ENCODE measurements at regions not wholly inside any gene's neighbourhood (a gene's known extent, or its start where the extent isn't known, plus 50 kb on each side); places are given as distances from the start of the nearest gene placed in this dataset.

DNA sequence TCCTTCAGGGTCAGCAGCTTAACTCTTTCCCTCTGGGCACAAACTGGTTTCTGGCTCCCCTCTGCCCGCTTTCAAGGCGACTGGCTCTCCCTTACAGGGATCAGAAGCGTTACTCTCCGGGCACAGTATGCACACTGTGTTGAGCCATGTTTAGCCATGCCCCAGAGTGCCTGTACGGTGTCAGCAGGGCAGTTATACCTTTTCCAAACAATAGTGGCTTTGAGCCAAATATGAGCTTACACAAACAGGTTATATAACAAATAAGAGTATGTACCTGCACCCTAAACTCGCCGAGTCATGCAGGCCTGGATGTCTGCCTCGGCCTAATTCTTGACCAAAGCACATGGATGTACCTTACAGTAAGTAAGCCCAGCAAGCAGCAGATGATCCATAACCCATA lies 175.6 kb upstream of the ANKRD28 start:
- H3K4me3 ChIP-seq: no peak overlapping the region
- TF ChIP-seq, protein P1, sequence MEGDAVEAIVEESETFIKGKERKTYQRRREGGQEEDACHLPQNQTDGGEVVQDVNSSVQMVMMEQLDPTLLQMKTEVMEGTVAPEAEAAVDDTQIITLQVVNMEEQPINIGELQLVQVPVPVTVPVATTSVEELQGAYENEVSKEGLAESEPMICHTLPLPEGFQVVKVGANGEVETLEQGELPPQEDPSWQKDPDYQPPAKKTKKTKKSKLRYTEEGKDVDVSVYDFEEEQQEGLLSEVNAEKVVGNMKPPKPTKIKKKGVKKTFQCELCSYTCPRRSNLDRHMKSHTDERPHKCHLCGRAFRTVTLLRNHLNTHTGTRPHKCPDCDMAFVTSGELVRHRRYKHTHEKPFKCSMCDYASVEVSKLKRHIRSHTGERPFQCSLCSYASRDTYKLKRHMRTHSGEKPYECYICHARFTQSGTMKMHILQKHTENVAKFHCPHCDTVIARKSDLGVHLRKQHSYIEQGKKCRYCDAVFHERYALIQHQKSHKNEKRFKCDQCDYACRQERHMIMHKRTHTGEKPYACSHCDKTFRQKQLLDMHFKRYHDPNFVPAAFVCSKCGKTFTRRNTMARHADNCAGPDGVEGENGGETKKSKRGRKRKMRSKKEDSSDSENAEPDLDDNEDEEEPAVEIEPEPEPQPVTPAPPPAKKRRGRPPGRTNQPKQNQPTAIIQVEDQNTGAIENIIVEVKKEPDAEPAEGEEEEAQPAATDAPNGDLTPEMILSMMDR (IDR thresholded peaks at IDR 0.05): no peak

DNA sequence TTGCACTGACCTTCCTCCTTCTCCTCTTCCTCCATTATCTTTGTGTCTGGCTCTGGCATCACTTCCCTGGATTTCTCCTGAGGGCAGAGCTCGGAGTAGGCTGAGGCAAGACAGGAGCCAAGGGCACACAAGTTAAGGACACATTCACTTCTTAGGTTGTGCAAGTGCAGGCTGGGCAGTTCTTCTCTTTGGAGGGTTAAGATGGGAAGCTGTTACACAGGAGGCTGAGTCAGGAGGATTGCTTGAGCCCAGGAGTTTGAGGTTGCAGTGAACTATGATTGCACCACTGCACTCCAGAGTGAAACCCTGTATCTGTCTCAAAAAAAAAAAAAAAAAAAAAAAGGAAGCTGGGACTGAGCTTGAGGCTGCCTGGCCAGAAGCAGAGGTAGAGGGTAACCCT lies 176.2 kb upstream of the ANKRD28 start:
- Histone ChIP-seq H3K27ac (no peak overlapping the region), H3K4me1 (no peaks in the 10 kb centered on the region), H3K36me3 (no peaks in the 10 kb centered on the region), H3K4me3 (no peak overlapping the region), H3K27me3 (no peaks in the 10 kb centered on the region), H3K9me3 (no peaks in the 10 kb centered on the region)
- TF ChIP-seq, protein P1 (IDR thresholded peaks at IDR 0.05): no peak
- DNase-seq (ENCODE audit: low spot score): no peak

More for the DNA sequence above, 175.6 kb upstream of the ANKRD28 start:
- DNase-seq (ENCODE audit: low spot score): no peak
- H3K4me1 ChIP-seq: no peaks in the 10 kb centered on the region
- H3K9me3 ChIP-seq: no peaks in the 10 kb centered on the region
- no peaks in the 10 kb centered on the region for H3K36me3 ChIP-seq
- no peaks in the 10 kb centered on the region for H3K27me3 ChIP-seq
- no peak overlapping the region for H3K27ac ChIP-seq

DNA sequence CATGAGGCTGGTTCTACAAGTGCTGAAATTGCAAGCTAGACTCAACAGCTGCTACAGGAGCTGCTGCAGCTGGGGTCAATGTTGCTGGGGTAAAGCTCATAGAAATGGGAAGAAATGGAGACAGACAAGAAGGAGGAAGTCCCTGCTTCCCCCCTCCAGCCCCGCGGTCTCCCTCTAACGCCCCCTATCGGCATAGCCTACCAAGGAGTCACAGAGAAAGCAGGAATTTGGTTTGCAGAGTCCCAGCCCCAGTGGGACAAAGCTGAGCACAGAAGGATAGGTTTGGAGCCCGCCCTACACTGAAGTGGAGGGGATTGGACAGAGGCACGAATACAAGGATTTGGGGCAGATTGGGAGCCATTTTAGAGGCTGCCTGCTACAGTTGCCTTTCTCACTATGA lies 176.9 kb upstream of the ANKRD28 start:
- Histone ChIP-seq H3K4me1 (no peaks in the 10 kb centered on the region), H3K36me3 (no peaks in the 10 kb centered on the region), H3K27me3 (no peaks in the 10 kb centered on the region), H3K4me3 (no peak overlapping the region), H3K9me3 (no peaks in the 10 kb centered on the region), H3K27ac (no peak overlapping the region)
- TF ChIP-seq, protein P1 (IDR thresholded peaks at IDR 0.05): no peak
- DNase-seq (ENCODE audit: low spot score): no peak

DNA sequence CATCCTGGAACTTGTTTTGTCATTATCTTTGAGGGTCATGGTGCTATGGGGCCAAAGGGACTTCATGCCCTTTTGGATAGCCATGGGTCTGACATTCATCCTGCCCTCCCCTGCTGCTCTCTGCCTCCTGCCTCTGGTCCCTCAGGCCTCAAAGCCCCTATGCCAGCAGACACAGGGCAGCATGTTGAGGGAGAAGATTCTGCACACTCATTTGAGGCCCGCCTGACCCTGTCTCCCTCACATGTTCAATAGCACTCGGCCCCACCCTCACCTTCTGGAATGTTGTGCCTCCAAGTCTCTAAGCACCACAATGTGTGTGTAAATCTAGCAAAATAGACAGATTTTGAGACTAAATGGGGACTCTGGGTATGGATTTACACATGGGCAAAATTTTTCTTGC lies 178.7 kb upstream of the ANKRD28 start:
- Histone ChIP-seq H3K9me3 (no peaks in the 10 kb centered on the region), H3K27ac (no peak overlapping the region), H3K36me3 (no peaks in the 10 kb centered on the region), H3K4me1 (no peaks in the 10 kb centered on the region), H3K27me3 (no peaks in the 10 kb centered on the region), H3K4me3 (no peak overlapping the region)
- TF ChIP-seq, protein P1 (IDR thresholded peaks at IDR 0.05): no peak
- DNase-seq (ENCODE audit: low spot score): no peak

DNA sequence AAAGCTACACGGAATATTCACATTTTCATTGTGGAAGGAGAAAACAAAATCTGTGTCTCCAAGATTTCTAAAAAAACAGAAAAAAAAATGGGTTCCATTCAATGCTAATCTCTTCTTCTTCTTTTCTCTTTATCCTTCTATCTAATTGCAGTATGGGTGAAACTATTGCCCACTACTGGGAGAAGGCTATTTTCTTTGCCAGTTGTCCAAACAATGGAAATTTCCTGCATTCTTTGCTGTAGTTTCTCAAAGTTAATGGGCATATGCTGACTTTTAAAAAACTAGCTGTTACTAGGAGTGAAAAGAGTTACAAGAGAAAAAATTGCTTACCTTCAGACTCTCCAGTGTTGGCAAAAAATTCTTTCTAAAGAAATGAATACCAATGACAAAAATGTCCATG lies 179.3 kb upstream of the ANKRD28 start:
- H3K27me3 ChIP-seq: no peaks in the 10 kb centered on the region
- DNase-seq (ENCODE audit: low spot score): no peak
- no peak overlapping the region for H3K4me3 ChIP-seq
- H3K36me3 ChIP-seq: no peaks in the 10 kb centered on the region
- H3K9me3 ChIP-seq: no peaks in the 10 kb centered on the region
- TF ChIP-seq, protein P1 (IDR thresholded peaks at IDR 0.05): no peak
- H3K4me1 ChIP-seq: no peaks in the 10 kb centered on the region
- H3K27ac ChIP-seq: no peak overlapping the region

DNA sequence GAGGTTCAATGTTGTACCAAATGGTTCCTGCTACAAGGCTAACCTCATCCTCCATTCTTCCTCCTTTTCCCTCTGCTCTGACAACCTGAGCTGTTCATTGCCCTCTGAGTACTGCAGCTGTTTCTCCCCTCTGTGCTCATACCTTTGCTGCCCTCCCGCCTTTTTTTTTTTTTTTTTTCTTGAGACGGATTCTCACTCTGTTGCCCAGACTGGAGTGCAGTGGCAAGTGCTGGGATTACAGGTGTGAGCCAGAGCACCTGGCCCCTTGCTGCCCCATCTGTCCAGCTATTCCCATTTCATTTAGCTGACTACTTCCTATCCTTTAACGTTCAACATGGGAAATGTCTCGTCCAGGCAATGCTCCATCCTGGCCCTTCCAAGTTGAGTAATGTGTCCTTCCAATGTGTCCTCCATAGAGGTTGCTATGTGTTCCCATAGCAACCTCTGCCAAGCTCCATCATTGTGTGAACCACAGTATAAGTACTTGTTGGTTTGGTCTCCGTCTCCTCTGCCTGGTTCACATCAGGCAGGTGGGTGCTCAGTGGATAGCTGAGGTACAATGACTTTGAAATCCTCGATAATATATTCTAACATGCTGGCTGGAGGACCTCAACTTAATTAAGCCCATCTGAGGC lies 179.9 kb upstream of the ANKRD28 start:
- H3K9me3 ChIP-seq: no peaks in the 10 kb centered on the region
- no peak overlapping the region for H3K27ac ChIP-seq
- no peaks in the 10 kb centered on the region for H3K27me3 ChIP-seq
- no peak for DNase-seq (ENCODE audit: low spot score)
- TF ChIP-seq, protein P1 (IDR thresholded peaks at IDR 0.05): no peak
- H3K4me1 ChIP-seq: no peaks in the 10 kb centered on the region
- no peak overlapping the region for H3K4me3 ChIP-seq
- H3K36me3 ChIP-seq: no peaks in the 10 kb centered on the region

All from right atrium auricular region (tissue), 2 donors.